Spleen (tissue), 7 donors: ENCODE measurements at regions not wholly inside any gene's neighbourhood (a gene's known extent, or its start where the extent isn't known, plus 50 kb on each side); places are given as distances from the start of the nearest gene placed in this dataset.

Source experiments
- POLR2A ChIP-seq, 3 donors: fragments of 450-650 bp; IDR thresholded peaks; one replicate each; pipeline ENCODE4 v1.5.1; 2017; ENCODE audit warnings: antibody characterized with exemption in 3 of 3, mild to moderate bottlenecking in 1 of 3
- TF ChIP-seq, protein P1 (sequence below), 11 experiments: fragments of 200-600 bp in 7 of 11; fragments of 450-650 bp in 4 of 11; sonication (generic) in 4 of 11; IDR thresholded peaks in 8 of 11; conservative IDR thresholded peaks in 3 of 11; 1 replicate in 7 of 11; 2 replicates in 4 of 11; pipeline versions ENCODE4 v1.4.0 to v1.8.0; 2016 to 2021; ENCODE audit warnings: antibody characterized with exemption in 11 of 11, inconsistent platforms in 4 of 11, mild to moderate bottlenecking in 1 of 11
- donor health status: DM: no; HTN: no; CAD: no; lungs with moderate emphysema.
- donor health status: DM: no; HTN: no; CAD: no.
- donor health status: DM: no; HTN: no; CAD: no.

DNA sequence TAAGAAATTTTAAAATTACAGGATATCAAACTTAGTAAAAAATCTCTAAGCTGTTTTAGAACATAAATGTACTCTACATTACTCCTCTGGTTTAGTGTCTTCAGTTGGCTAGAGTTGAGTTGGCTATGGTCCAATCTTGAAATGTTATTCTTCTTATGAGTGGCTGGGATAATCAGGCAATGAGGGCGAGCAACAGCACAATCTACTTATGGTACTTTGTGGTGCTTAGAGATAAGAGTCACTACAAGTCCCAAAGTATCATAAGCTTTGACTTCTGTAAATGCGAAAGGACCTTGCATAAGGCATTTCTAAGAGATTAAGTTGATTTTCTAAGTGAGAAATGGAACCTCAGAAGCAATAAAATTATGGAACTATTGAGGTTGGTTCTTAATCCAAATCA is 361.7 kb downstream of the GPD2 start:
- TF ChIP-seq, protein P1, sequence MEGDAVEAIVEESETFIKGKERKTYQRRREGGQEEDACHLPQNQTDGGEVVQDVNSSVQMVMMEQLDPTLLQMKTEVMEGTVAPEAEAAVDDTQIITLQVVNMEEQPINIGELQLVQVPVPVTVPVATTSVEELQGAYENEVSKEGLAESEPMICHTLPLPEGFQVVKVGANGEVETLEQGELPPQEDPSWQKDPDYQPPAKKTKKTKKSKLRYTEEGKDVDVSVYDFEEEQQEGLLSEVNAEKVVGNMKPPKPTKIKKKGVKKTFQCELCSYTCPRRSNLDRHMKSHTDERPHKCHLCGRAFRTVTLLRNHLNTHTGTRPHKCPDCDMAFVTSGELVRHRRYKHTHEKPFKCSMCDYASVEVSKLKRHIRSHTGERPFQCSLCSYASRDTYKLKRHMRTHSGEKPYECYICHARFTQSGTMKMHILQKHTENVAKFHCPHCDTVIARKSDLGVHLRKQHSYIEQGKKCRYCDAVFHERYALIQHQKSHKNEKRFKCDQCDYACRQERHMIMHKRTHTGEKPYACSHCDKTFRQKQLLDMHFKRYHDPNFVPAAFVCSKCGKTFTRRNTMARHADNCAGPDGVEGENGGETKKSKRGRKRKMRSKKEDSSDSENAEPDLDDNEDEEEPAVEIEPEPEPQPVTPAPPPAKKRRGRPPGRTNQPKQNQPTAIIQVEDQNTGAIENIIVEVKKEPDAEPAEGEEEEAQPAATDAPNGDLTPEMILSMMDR (IDR thresholded peaks at IDR 0.05 in 8 of 11, conservative IDR thresholded peaks at IDR 0.05 in 3 of 11): no peak
- TF ChIP-seq POLR2A (IDR thresholded peaks at IDR 0.05): no peak
